Stimulated activated CD4-positive, alpha-beta T cell treated with anti-CD3 and anti-CD28 coated beads, Interleukin-2, amount 100 ng/mL, for 48 hours (primary cell): ENCODE measurements at regions not wholly inside any gene's neighbourhood (a gene's known extent, or its start where the extent isn't known, plus 50 kb on each side); places are given as distances from the start of the nearest gene placed in this dataset.

Source experiments
- DNase-seq, 2 donors: peaks; one replicate each; pipeline ENCODE4 v3.0.0-alpha.2; 2020

GRCh38 chr1:56442290-56442877, 137.0 kb downstream of the PLPP3 start:
- DNase-seq, result no peak

- no peak for DNase-seq
These were observed 137.8 kb downstream of the PLPP3 start for GRCh38 chr1:56441601-56442000.

- no peak for DNase-seq
These were observed 139.6 kb downstream of the PLPP3 start for GRCh38 chr1:56439610-56440264.

GRCh38 chr1:56438901-56439551, 140.3 kb downstream of the PLPP3 start:
- no peak for DNase-seq

GRCh38 chr1:56437959-56438358, 141.4 kb downstream of the PLPP3 start:
- no peak for DNase-seq

- DNase-seq, result no peak
These were observed 142.4 kb downstream of the PLPP3 start for GRCh38 chr1:56436912-56437417.

GRCh38 chr1:56436296-56436695, 143.1 kb downstream of the PLPP3 start:
- no peak for DNase-seq

- no peak for DNase-seq
These were observed 143.7 kb downstream of the PLPP3 start for GRCh38 chr1:56435434-56436262.

GRCh38 chr1:56434740-56435139, 144.6 kb downstream of the PLPP3 start:
- no peak for DNase-seq

- DNase-seq, result no peak
These were observed 145.3 kb downstream of the PLPP3 start for GRCh38 chr1:56434025-56434424.

GRCh38 chr1:56433056-56433577, 146.2 kb downstream of the PLPP3 start:
- no peak for DNase-seq

- DNase-seq, result no peak
These were observed 147.0 kb downstream of the PLPP3 start for GRCh38 chr1:56432166-56432971.

- DNase-seq, result no peak
These were observed 149.1 kb downstream of the PLPP3 start for GRCh38 chr1:56430141-56430839.

- DNase-seq, result no peak
These were observed 150.1 kb downstream of the PLPP3 start for GRCh38 chr1:56429288-56429687.

GRCh38 chr1:56426587-56427381, 152.6 kb downstream of the PLPP3 start:
- no peak for DNase-seq

- DNase-seq, result no peak
These were observed 153.8 kb downstream of the PLPP3 start for GRCh38 chr1:56425494-56426037.

- no peak for DNase-seq
These were observed 154.4 kb downstream of the PLPP3 start for GRCh38 chr1:56424744-56425493.

GRCh38 chr1:56423716-56424115, 155.6 kb downstream of the PLPP3 start:
- DNase-seq, result no peak

- DNase-seq, result no peak
These were observed 161.2 kb downstream of the PLPP3 start for GRCh38 chr1:56418151-56418631.
